Endothelial cell of umbilical vein (primary cell): ENCODE measurements at regions not wholly inside any gene's neighbourhood (a gene's known extent, or its start where the extent isn't known, plus 50 kb on each side); places are given as distances from the start of the nearest gene placed in this dataset.

ENCODE experiments used
- EZH2 ChIP-seq: IDR thresholded peaks from 2 replicates; pipeline ENCODE4 v1.6.1; 2012; ENCODE audit warnings: borderline replicate concordance, low read depth, mild to moderate bottlenecking, moderate library complexity, low read length, inconsistent platforms; ENCODE audit not compliant: severe bottlenecking
- GATA2 ChIP-seq: IDR thresholded peaks from 2 replicates; pipeline ENCODE4 v1.7.0; 2011; ENCODE audit warnings: low read depth, mild to moderate bottlenecking, moderate library complexity, mixed read lengths, low read length; ENCODE audit not compliant: insufficient read length, insufficient read depth
- JUN ChIP-seq: IDR thresholded peaks from 2 replicates; pipeline ENCODE4 v1.6.1; 2011; ENCODE audit warnings: borderline replicate concordance, low read depth; ENCODE audit not compliant: insufficient read length, insufficient read depth
- MAX ChIP-seq: IDR thresholded peaks from 2 replicates; pipeline ENCODE4 v1.6.1; 2011; ENCODE audit not compliant: insufficient read depth, insufficient read length
- POLR2AphosphoS5 ChIP-seq: IDR thresholded peaks from 2 replicates; pipeline ENCODE4 v1.6.1; 2012; ENCODE audit warnings: low read depth, mild to moderate bottlenecking, control low read depth, low read length, moderate library complexity; ENCODE audit not compliant: insufficient read depth

DNA sequence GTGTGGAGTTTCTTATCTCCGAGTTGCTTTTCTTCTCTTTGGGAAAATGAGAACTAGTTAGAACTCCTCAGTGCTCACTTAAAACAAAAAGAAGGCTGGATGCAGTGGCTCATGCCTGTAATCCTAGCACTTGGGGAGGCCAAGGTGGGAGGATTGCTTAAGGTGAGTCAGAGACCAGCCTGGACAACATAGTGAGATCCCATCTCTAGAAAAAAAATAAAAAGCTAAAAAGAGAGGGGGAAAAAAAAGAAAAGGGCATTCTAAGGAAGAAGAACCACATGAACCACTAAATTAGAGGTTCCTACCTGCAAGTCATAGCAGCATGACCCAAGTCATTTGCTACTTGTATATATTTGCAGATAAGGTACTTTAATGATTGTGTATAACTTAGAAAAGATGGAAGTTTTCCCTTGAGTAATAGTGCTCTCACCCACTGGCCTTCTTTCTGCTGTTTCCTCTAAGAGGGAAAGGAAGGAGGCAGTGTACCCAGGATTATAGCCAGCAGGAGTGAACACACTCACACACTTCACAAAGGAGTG lies 87.8 kb downstream of the CCDC71L start:
- TF ChIP-seq EZH2 (no peak), POLR2AphosphoS5 (no peak), MAX (no peak), JUN (no peak), GATA2 (no peak)
